Activated T-helper 17 cell treated with anti-CD3 and anti-CD28 coated beads, Interleukin-2, amount 50 U/mL, for 72 hours (primary cell): ENCODE measurements at regions not wholly inside any gene's neighbourhood (a gene's known extent, or its start where the extent isn't known, plus 50 kb on each side); places are given as distances from the start of the nearest gene placed in this dataset.
"Not testable (repeated sequence)": the region's sequence is repeated elsewhere in the genome, so short reads cannot be mapped to it uniquely, and the experiment has no call there.

Experiments used
- ATAC-seq: fragments of 150-1000 bp; cut with Tn5 transposase; replicated peaks from 2 replicates; pipeline ENCODE4 v1.10.0; 2021; ENCODE audit warnings: mild to moderate bottlenecking, moderate library complexity
- H3K27ac Mint-ChIP-seq: one replicate; pipeline ENCODE4 v1.8.0; 2022; ENCODE audit warnings: mixed read lengths
- H3K27me3 Mint-ChIP-seq: one replicate; pipeline ENCODE4 v1.8.0; 2022; ENCODE audit warnings: mixed read lengths
- H3K36me3 Mint-ChIP-seq: one replicate; pipeline ENCODE4 v1.8.0; 2022; ENCODE audit warnings: low read depth, mild to moderate bottlenecking, mixed read lengths
- H3K4me1 Mint-ChIP-seq: one replicate; pipeline ENCODE4 v1.8.0; 2022; ENCODE audit warnings: mixed read lengths
- H3K4me3 Mint-ChIP-seq: one replicate; pipeline ENCODE4 v1.8.0; 2022; ENCODE audit warnings: mild to moderate bottlenecking, mixed read lengths
- H3K9me3 Mint-ChIP-seq: one replicate; pipeline ENCODE4 v1.8.0; 2022; ENCODE audit warnings: mixed read lengths

DNA sequence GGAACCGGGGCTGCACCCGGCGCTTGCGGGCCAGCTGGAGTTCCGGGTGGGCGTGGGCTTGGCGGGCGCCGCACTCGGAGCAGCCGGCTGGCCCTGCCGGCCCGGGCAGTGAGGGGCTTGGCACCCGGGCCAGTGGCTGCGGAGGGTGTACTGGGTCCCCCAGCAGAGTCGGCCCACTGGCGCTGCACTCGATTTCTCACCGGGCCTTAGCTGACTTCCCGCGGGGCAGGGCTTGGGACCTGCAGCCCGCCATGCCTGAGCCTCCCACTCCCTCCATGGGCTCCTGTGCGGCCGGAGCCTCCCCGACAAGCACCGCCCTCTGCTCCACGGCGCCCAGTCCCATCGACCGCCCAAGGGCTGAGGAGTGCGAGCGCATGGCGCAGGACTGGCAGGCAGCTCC lies 100.6 kb downstream of the SCN11A start:
- not testable (repeated sequence) for H3K9me3 Mint-ChIP-seq, H3K36me3 Mint-ChIP-seq, ATAC-seq

GRCh38 chr3:38950581-38950980 lies 101.2 kb downstream of the SCN11A start:
- no peaks in the 10 kb centered on the region for H3K9me3 Mint-ChIP-seq
- no peak overlapping the region for H3K27ac Mint-ChIP-seq
- no peak overlapping the region for H3K4me3 Mint-ChIP-seq
- H3K36me3 Mint-ChIP-seq: no peaks in the 10 kb centered on the region
- no peaks in the 10 kb centered on the region for H3K4me1 Mint-ChIP-seq
- no peak for ATAC-seq
- peaks cover 6% of the 10 kb centered on the region for H3K27me3 Mint-ChIP-seq

More for the DNA sequence above, 100.6 kb downstream of the SCN11A start:
- not testable (repeated sequence) for H3K27ac Mint-ChIP-seq, H3K4me3 Mint-ChIP-seq, H3K4me1 Mint-ChIP-seq, H3K27me3 Mint-ChIP-seq

DNA sequence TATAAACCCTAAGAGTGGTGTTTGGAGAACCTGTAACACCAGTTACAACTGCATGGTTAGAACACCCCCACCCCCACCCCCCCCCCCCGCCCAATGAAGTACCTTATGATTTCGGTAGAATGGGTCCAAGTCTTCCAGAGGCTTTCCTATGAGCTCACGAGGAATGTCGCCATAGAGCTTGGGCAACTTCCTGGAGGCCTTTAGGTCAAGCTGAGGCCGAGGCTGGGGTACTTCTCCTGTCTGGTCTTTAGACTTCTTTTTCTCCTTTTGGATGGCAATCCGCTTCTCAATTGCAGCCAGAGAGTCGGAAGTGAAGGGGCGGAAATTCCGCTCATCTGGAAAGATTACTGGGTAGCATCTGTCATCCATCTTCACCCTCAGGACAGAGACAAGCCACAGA lies 101.8 kb downstream of the SCN11A start:
- H3K4me1 Mint-ChIP-seq: no peaks in the 10 kb centered on the region
- no peaks in the 10 kb centered on the region for H3K9me3 Mint-ChIP-seq
- no peak for ATAC-seq
- peaks cover 6% of the 10 kb centered on the region for H3K27me3 Mint-ChIP-seq
- no peak overlapping the region for H3K27ac Mint-ChIP-seq
- no peaks in the 10 kb centered on the region for H3K36me3 Mint-ChIP-seq
- H3K4me3 Mint-ChIP-seq: no peak overlapping the region

- Mint-ChIP-seq H3K9me3 (peaks cover 4% of the 10 kb centered on the region), H3K36me3 (no peaks in the 10 kb centered on the region), H3K27me3 (peaks cover 5% of the 10 kb centered on the region), H3K4me1 (no peaks in the 10 kb centered on the region), H3K27ac (no peak overlapping the region), H3K4me3 (no peak overlapping the region)
- no peak for ATAC-seq
Measured at GRCh38 chr3:38940394-38940793, 111.3 kb downstream of the SCN11A start.

DNA sequence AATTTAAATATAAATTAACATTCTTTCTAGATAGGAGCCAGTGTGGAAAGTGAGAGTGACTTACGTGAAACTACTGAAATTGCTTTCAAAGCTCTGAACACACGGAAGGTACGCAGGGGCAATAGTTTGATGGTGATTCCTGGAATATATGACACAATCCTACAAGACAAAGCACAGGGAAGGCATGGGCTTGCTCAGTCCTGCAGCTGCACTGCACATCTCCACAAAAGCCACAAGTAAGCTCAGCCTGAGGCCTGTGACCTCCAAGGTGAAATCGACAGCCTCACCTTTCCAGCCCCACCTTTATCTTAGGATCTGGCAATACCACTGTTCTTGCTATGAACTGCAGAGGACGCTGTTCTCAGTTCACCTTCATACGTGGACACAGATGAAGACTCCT lies 109.3 kb upstream of the SCN10A start:
- ATAC-seq: no peak

DNA sequence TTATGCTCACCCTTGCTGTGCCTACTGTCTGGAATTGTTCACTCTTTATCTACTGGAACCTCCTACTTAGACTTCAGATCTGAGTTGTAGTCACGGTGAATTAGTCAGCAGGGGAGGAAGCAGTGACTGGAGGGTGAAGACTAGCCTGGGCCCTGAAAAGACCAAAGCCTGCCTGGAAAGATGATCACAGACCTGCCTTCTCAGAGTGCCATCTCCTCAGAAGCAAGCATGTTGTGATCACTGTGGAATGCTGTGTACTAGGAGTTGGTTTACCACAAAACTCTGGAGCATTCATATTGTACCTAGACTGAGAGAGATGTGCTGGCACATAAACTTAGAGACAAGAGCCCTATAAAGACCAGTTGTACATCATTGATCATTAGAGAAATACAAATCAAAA lies 100.7 kb upstream of the SCN10A start:
- Mint-ChIP-seq H3K27me3 (peaks cover 6% of the 10 kb centered on the region), H3K36me3 (no peaks in the 10 kb centered on the region), H3K27ac (no peak overlapping the region), H3K9me3 (no peaks in the 10 kb centered on the region), H3K4me3 (no peak overlapping the region), H3K4me1 (no peaks in the 10 kb centered on the region)
- ATAC-seq: no peak

More for the DNA sequence above, 109.3 kb upstream of the SCN10A start:
- H3K9me3 Mint-ChIP-seq: no peaks in the 10 kb centered on the region
- H3K4me1 Mint-ChIP-seq: no peaks in the 10 kb centered on the region
- H3K36me3 Mint-ChIP-seq: no peaks in the 10 kb centered on the region
- peaks cover 24% of the 10 kb centered on the region for H3K27me3 Mint-ChIP-seq
- no peak overlapping the region for H3K27ac Mint-ChIP-seq
- H3K4me3 Mint-ChIP-seq: no peak overlapping the region

DNA sequence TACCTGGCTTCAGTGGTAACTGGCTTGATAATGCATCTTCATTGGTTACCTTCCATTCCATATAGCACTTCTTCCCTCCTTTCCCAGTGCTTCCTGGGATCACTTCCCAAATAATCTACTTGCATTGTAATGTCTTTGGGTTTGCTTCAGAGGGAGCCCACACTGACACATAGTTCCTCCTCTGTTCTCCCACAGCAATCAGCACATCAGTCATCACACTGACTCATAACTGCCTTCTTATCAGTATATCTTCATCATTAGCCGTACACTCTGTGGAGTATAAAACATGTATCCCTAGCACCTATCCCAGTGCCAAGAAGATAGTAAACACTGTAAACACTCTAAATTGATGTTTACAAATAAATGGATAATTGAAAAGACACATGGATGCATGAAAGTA lies 91.4 kb upstream of the SCN10A start:
- Mint-ChIP-seq H3K4me3 (no peak overlapping the region), H3K36me3 (no peaks in the 10 kb centered on the region), H3K9me3 (no peaks in the 10 kb centered on the region), H3K27ac (no peak overlapping the region), H3K4me1 (no peaks in the 10 kb centered on the region), H3K27me3 (peaks cover 6% of the 10 kb centered on the region)
- ATAC-seq: no peak

- peaks cover 7% of the 10 kb centered on the region for H3K27me3 Mint-ChIP-seq
- H3K9me3 Mint-ChIP-seq: peaks cover 23% of the 10 kb centered on the region
- H3K4me3 Mint-ChIP-seq: no peak overlapping the region
- no peaks in the 10 kb centered on the region for H3K36me3 Mint-ChIP-seq
- ATAC-seq: no peak
- no peak overlapping the region for H3K27ac Mint-ChIP-seq
- no peaks in the 10 kb centered on the region for H3K4me1 Mint-ChIP-seq
Measured at GRCh38 chr3:38890426-38890825, 74.4 kb upstream of the SCN10A start.

DNA sequence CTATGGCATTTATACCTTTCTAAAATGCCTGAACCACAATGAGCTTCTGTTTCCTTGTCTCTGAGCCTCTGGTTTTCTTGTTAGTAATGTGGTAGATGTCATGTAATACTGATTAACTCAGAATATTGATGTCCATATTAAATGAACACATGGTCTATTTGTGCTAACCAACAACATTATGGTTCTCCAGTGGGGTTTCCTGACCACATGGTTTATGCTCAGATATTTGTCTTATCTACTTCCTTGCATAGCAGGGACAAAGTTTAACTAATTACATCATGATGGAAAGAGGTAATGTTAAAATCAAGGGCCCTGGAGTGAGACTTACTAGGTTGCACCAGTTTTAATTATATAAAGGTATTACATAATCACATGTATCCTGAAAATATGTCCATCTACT lies 62.6 kb upstream of the SCN10A start:
- ATAC-seq: no peak
- no peaks in the 10 kb centered on the region for H3K4me1 Mint-ChIP-seq
- no peaks in the 10 kb centered on the region for H3K36me3 Mint-ChIP-seq
- no peak overlapping the region for H3K27ac Mint-ChIP-seq
- peaks cover 3% of the 10 kb centered on the region for H3K27me3 Mint-ChIP-seq
- no peak overlapping the region for H3K4me3 Mint-ChIP-seq
- no peaks in the 10 kb centered on the region for H3K9me3 Mint-ChIP-seq
